Activated CD8-positive, alpha-beta memory T cell treated with anti-CD3 and anti-CD28 coated beads, Interleukin-2, amount 50 U/mL, for 48 hours (primary cell): ENCODE measurements at regions not wholly inside any gene's neighbourhood (a gene's known extent, or its start where the extent isn't known, plus 50 kb on each side); places are given as distances from the start of the nearest gene placed in this dataset.
"Not testable (repeated sequence)": the region's sequence is repeated elsewhere in the genome, so short reads cannot be mapped to it uniquely, and the experiment has no call there.

Source experiments
- DNase-seq: peaks from one replicate; pipeline ENCODE4 v3.0.0-alpha.2; 2020

- DNase-seq = no peak
Observed at GRCh38 chr2:193201583-193201982, 1006.9 kb upstream of the TMEFF2 start.

GRCh38 chr2:193199322-193199721 lies 1004.6 kb upstream of the TMEFF2 start:
- no peak for DNase-seq

DNA sequence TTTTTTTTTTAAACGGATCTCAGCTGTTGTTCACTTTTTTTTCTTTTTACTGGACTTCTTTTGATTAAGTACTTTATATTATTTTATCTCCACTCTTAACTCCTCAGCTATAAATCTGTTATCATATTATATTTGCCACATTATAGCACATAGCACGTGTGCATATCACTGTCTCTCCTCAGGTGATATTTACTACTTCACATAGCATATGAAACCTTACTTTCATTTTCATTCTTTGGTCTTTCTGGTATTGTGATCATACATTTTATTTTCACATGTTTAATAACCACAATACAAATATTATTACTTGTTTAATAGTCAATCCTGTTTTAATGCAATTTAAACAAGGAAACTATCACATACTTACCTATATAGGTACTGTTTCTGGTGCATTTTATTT lies 993.1 kb upstream of the TMEFF2 start:
- DNase-seq = no peak

- DNase-seq = not testable (repeated sequence)
Observed at GRCh38 chr2:193170981-193171380, 976.2 kb upstream of the TMEFF2 start.

DNA sequence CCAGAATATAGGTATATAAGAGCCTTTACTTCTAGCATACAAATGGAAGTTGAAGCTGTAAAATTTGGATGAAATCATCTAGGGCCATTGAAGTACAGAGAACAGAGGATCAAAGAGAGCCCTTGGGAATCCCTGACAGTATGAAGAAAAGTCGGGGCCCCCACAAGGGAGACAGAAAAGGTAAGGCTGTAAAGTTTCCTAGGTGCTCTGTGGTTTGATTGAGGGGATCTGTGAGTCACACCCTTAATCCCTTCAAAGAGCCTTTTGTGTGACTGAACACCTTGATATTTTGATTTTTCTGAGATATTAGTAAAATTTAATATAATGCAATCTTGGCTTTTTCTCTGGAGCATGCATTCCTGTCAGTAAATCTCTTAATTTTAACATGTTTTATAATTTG lies 961.7 kb upstream of the TMEFF2 start:
- DNase-seq = no peak

GRCh38 chr2:193154076-193154475 lies 959.3 kb upstream of the TMEFF2 start:
- no peak for DNase-seq

- no peak for DNase-seq
Observed at GRCh38 chr2:193153576-193153975, 958.8 kb upstream of the TMEFF2 start.

DNA sequence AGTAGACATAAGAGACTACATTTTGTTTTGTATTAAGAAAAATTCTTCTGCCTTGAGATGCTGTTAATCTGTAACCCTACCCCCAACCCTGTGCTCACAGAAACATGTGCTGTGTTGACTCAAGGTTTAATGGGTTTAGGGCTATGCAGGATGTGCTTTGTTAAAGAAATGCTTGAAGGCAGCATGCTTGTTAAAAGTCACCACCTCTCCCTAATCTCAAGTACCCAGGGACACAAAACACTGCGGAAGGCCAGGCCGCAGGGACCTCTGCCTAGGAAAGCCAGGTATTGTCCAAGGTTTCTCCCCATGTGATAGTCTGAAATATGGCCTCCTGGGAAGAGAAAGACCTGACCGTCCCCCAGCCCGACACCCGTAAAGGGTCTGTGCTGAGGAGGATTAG lies 947.7 kb upstream of the TMEFF2 start:
- DNase-seq = not testable (repeated sequence)

DNA sequence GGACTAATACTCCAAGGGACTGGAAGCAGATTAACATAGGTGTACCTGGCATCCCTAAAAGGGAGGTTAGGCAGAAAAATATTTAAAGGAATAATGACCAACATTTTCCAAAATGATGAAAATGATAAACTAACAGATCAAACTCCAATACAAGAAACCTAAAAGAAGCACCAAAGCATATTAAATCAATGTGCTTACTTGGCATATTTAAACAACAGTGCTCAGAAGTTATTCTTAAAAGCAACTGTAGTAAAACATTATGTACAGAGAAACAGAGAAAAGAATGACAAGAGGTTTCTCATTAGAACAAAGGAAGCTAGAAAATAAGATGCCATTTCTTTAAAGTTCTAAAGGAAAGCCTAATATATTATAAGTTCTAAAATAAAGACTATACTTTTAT lies 947.3 kb upstream of the TMEFF2 start:
- DNase-seq = no peak

GRCh38 chr2:193140895-193141294 lies 946.2 kb upstream of the TMEFF2 start:
- not testable (repeated sequence) for DNase-seq

DNA sequence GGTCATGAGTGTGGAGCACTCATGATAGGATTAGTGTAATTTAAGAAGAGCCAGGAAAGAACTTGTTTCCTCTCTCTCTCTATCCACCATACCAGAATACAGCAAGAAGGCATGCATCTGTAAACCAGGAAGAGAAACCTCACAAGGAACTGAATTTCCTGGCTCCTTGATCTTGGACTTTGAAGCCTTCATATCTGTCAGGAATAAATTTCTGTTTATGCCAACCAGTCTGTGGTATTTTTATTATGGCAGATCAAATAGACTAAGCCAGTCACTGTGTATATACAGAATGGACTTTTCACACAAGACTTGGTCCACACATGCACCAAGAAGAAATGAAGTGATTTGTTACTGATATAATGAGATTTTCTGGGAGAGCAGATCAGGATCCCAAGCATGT lies 930.1 kb upstream of the TMEFF2 start:
- no peak for DNase-seq

DNA sequence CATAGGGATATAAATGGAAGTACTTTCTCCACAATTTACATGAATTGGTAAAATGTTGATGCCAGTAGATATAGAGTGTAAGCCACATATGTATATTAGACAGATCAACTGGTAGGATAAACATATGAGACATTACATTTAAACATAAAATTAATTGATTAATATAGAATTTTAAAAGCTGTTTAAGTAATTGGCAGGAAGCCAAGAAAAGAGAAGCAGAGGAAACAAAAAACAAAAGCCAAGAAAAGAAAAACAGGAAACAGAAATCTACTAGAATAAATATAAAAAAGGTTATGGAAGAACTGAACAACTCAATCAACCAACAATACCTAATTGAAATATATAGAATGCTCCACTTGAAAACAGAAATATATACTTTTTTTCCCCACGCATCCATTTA lies 920.1 kb upstream of the TMEFF2 start:
- no peak for DNase-seq

GRCh38 chr2:193112986-193113385 lies 918.3 kb upstream of the TMEFF2 start:
- DNase-seq = no peak

- DNase-seq = no peak
Observed at GRCh38 chr2:193103064-193103463, 908.3 kb upstream of the TMEFF2 start.

GRCh38 chr2:193101591-193101990 lies 906.9 kb upstream of the TMEFF2 start:
- no peak for DNase-seq

- DNase-seq = no peak
Observed at GRCh38 chr2:193088026-193088425, 893.3 kb upstream of the TMEFF2 start.

DNA sequence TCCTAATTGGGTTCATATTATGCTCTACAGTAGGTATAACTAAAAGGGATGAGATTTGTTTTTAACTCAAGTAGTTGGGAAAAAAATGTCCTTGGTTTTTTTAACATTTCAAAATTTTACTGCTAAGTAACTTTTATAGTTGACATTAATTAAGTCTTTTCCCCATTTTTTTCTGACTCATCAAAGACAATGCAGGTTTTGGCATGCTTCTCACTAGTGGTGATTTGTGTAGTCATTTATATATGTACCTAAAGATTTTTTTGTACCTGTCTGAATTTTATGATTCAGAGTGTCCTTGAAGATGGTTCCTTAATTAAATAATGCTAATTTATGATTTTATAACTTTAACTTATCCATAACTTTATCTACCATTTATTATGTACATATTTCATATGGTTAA lies 882.3 kb upstream of the TMEFF2 start:
- no peak for DNase-seq

DNA sequence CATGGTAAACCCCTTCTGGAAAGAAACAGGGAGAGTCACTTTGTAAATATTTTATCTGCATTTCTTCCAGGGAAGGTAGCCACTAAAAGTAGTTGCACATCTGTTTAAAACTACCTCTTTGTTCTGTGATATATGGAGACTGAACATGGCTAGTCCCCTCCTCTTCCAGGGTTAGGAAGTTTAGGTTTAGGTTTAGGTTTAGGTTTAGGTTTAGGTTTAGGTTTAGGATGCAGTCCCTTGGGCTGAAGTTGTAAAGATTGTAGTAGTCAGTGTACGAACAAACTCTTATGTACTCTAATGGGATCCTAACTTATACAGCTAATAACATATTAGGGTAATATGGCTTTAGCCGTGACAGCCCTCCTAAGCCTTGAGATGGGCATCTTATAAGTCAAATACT lies 880.2 kb upstream of the TMEFF2 start:
- DNase-seq = no peak

GRCh38 chr2:193072647-193073046 lies 877.9 kb upstream of the TMEFF2 start:
- DNase-seq = no peak

DNA sequence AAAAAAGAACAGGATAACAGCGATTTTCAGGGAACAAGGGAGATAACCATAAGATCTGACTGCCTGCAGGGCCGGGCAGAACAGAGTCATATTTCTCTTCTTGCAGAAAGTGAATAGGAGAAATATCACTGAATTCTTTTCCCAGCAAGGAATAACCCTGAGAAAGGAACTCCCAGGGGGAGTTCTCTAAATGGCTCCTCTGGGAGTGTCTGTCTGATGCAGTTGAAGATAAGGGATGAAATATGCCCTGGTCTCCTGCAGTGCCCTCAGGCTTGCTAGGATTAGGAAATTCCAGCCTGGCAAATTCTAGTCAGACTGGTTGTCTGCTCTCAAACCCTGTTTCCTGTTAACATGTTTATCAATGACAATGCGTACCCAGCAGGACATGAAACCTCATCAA lies 830.8 kb upstream of the TMEFF2 start:
- not testable (repeated sequence) for DNase-seq

DNA sequence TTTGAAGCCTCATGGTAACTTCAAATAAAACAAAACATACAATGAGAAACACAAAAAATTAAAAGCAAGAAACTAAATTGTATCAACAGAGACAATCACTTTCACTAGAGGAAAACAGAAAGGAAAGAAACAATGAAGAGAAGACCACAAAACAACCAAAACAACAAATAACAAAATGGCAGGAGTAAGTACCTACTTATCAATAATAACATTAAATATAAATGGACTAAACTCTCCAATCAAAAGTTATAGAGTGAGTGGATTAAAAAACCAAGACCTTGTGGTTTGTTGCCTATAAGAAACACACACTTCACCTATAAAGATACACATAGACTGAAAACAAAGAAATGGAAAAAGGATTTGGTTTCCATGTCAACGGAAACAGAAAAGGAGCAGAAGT lies 830.1 kb upstream of the TMEFF2 start:
- no peak for DNase-seq

GRCh38 chr2:193011870-193012269 lies 817.1 kb upstream of the TMEFF2 start:
- no peak for DNase-seq

- no peak for DNase-seq
Observed at GRCh38 chr2:192993059-192993458, 798.3 kb upstream of the TMEFF2 start.

DNA sequence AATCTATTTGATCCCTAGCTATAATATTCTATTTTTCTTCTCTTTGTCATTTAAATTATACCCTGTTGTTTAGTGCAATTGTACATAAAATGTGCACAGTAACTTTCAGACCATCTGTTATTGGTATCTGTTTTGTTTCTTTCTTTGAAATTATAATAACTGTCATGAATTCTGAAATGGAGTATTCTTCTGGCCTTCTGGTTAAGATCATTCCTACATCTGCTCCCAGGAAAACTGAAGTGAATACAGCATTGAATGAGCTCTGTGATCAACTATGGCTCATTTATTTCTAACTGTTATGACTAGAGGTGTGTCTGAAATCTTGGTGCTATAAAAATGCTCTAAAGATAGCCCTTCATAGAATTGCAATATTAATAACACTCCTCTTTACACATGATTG lies 788.4 kb upstream of the TMEFF2 start:
- no peak for DNase-seq

GRCh38 chr2:192978395-192978794 lies 783.7 kb upstream of the TMEFF2 start:
- no peak for DNase-seq

DNA sequence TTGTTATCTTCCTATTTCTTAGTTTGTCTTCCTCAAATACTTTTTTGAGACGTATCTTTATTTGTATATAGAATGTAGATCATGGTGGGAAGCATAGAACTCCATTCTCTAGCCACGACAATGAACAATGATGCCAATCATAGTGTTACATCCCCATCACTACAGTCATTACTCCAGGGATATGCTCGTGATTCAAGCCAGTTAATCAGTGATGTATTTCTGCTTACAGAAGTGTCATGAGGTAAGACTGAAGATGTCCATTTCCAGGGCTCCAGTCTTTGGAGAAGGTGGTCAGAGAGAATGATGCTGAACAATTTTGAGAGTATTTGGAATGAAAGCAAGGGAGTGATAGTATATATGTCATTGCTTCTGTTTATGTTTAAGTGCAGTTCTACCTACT lies 777.2 kb upstream of the TMEFF2 start:
- DNase-seq = no peak
